Choroid plexus epithelial cell (primary cell): ENCODE measurements at regions not wholly inside any gene's neighbourhood (a gene's known extent, or its start where the extent isn't known, plus 50 kb on each side); places are given as distances from the start of the nearest gene placed in this dataset.
A peak's percentile ranks its signal among the peaks of the same experiment; 100 is the strongest.

Source experiments
- DNase-seq: peaks from one replicate; pipeline ENCODE4 v3.0.0-alpha.2; 2010; ENCODE audit warnings: low read depth
- H3K4me3 ChIP-seq: 2 replicates; pipeline ENCODE4 v1.5.1; 2011; ENCODE audit warnings: low read depth, mild to moderate bottlenecking, control low read depth, low read length, moderate library complexity
- TF ChIP-seq, protein P1 (sequence below): conservative IDR thresholded peaks from 2 replicates; pipeline ENCODE4 v1.5.1; 2011; ENCODE audit warnings: low read depth, mild to moderate bottlenecking, control low read depth, inconsistent platforms, low read length, moderate library complexity

DNA sequence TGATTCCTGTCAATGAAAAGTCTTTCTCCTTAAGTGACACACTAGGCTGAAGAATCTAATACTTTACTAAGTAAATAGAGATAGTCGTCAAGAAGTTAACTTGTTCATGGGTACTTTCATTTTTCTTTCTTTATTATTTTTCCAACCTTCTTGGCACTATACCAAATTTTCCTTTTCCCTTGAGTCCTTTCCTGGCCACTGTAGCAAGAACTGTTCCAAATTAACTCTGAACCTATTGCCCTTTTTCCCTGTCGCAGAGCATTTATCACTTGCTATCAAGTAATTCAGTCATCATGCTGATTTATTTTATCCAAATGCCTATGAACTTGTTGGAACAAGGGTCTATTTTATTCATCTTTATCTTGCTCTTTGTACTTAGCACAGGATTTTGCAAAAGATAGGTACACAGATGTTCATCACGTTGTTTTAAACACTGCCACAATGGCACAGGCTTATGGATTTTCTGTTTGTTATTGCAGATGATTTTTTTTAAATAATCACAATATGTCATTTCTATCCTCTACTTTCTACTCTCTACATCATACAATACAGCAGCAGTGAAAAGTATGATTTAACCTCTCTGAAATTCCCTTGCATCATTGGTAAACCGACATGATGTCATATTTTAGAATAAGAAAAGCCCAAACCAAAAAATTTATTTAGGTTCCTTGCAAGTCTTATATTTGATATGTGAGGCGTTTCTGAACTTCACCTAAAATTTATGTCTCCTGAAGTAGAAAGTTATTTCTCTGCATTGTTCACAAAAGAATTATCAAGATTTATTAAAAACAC, 2352.3 kb downstream of the PCDH7 start:
- no peak overlapping the region for H3K4me3 ChIP-seq
- no peak for DNase-seq
- TF ChIP-seq, protein P1, sequence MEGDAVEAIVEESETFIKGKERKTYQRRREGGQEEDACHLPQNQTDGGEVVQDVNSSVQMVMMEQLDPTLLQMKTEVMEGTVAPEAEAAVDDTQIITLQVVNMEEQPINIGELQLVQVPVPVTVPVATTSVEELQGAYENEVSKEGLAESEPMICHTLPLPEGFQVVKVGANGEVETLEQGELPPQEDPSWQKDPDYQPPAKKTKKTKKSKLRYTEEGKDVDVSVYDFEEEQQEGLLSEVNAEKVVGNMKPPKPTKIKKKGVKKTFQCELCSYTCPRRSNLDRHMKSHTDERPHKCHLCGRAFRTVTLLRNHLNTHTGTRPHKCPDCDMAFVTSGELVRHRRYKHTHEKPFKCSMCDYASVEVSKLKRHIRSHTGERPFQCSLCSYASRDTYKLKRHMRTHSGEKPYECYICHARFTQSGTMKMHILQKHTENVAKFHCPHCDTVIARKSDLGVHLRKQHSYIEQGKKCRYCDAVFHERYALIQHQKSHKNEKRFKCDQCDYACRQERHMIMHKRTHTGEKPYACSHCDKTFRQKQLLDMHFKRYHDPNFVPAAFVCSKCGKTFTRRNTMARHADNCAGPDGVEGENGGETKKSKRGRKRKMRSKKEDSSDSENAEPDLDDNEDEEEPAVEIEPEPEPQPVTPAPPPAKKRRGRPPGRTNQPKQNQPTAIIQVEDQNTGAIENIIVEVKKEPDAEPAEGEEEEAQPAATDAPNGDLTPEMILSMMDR, result no peak

DNA sequence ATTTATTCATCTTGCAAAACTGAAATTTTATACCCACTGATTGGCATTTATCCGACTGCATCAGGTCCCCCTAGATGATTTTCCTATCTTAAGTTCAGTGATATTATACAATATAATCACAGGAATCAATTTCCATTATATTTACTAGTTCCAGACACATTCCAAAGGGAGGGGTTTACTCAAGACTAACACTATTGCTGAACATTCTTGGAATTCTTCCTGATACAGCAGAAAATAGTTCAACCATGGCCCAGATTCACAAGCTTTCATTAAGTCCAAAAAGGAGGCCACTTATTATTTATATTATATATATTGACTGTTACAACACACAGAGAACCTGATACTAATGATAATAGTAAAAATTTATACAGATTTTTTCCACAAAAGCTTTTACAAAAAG, 2353.6 kb downstream of the PCDH7 start:
- DNase-seq, result peak; percentile 85
- TF ChIP-seq, protein P1, result no peak
- no peak overlapping the region for H3K4me3 ChIP-seq

DNA sequence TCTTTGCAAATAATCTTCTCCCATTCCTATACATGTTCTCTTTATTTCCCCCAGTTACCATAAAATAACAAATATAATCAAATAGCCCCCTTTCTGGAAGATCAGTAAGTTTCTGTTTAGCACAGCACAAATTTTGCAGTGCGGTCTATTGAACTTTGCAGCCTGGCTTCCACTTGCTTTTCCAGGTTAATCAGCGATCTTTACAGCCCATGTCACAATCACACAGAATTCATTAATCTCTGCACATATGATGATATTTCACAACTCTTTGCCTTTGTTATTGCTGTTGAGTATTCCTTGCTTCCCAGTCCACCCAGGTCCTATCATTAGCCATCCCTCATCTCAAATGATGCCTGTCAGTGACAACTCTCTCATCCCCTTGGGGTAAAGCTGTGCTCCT, 2358.0 kb downstream of the PCDH7 start:
- TF ChIP-seq, protein P1, result no peak
- DNase-seq, result no peak
- no peak overlapping the region for H3K4me3 ChIP-seq

DNA sequence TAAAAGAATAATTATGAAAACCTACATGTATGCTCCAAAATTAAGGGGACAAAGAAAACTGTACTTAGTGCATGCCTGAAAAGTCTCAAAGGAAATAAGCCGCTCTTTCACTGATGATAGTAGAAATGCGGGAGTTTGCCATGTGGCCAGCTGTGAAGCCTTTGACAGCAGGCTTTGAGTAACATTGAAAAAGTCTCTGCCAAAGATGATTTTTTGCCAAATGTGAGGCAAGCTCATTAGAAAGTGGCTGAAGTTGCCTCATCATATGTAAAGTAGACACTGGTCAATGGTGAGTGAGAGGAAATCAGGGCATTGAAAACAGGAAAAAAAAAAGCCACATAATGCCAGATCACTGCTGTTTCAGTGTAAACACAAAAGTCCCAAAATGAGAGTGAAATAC, 2360.1 kb downstream of the PCDH7 start:
- no peak overlapping the region for H3K4me3 ChIP-seq
- TF ChIP-seq, protein P1, result no peak
- DNase-seq, result no peak

DNA sequence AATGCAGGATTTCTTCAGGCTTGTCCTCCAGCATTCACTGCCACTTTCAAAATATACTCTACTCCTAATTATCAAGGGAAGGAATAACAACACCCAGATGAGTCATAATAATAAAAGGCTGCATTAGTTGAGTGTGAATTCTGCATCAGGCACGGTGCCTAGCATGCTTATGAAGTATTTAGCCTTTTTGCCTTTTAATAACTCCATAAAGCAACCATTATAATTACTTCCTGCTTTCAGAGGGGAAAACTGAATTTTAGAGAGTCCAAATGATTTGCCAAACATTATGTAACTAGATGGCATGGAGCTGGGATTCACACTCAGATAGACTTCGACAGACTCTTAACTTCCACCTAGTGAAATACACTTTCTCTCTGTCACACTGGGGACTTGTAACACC, 2365.5 kb downstream of the PCDH7 start:
- DNase-seq, result no peak
- H3K4me3 ChIP-seq, result no peak overlapping the region
- TF ChIP-seq, protein P1, result no peak

DNA sequence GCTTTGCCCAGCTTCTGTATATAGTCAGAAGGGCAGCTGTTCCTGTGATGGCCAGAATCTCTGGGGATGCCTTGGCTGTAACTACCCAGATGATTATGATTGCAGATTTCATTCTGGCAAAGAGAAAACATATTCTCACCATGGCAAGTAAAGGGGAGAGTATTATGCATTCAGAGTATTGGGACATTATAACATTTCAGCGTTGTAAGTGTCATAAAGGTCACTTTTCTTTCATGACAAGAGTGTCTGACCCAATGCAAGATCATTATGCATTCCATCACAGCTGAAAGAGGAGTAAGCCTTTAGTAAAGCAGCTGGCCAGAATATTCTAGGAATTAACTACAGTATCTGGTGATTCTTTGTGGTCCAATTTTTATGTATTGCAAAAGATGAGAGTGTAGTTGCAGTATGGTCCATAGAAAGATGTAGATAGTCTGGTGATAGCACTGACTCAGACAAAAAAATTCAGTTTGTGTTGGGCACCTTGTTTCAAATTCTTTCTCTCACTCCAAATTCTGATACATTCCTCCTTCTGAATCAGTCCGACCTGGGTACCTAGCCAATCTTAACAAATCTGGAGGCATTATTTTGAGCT, 2366.3 kb downstream of the PCDH7 start:
- no peak overlapping the region for H3K4me3 ChIP-seq
- DNase-seq, result peak; percentile 55
- TF ChIP-seq, protein P1, result no peak

DNA sequence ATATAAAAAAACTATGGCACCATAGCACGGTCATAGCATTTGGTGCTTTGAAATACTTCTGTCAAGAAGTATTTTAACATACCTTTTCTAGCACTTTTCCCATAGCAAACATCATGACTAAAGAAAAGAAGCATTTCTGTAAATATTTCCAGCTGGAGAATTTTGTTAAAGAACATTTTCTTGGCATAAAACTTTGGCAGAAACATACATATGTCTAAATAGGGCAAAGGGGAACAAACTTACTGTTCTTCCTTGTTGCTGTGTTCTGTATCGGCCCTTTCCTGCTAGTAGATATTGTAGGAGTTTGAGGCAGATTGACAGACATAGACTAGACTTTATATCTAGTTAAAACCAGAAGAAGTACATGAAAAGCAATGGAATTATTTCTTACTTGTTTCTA, 2368.5 kb downstream of the PCDH7 start:
- H3K4me3 ChIP-seq, result no peak overlapping the region
- peak; percentile 70 for DNase-seq
- TF ChIP-seq, protein P1, result no peak
